Body of pancreas (tissue), 4 donors: ENCODE measurements at regions not wholly inside any gene's neighbourhood (a gene's known extent, or its start where the extent isn't known, plus 50 kb on each side); places are given as distances from the start of the nearest gene placed in this dataset.

Source experiments
- POLR2A ChIP-seq, 3 donors: fragments of 450-650 bp; IDR thresholded peaks; one replicate each; pipeline ENCODE4 v1.6.1; 2016; ENCODE audit warnings: antibody characterized with exemption in 3 of 3, mild to moderate bottlenecking in 2 of 3
- TF ChIP-seq, protein P1 (sequence below), 7 experiments: fragments of 450-650 bp in 4 of 7; fragments of 200-600 bp in 3 of 7; sonication (generic) in 3 of 7; IDR thresholded peaks; one replicate each; pipeline ENCODE4 v1.5.1; 2016 to 2019; ENCODE audit warnings: antibody characterized with exemption in 7 of 7

DNA sequence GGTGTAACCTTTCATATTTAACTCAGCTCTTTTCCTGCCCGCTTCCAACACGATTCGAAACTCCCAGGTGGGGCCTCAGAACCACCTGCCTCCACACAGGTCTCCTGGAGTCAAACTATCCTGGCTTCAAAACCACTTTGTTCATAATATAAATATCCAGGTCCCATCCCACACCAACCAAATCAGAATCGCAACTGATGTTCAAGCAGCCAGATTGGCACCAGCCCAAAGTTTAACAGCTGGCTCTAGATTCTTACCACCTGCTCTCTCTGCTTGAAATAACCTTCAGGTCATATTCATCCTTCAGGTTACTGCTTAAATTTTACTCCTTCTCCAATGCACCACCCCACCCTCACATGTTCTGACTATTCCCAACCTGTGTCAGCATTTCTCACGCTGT lies 231.4 kb upstream of the TRPM3 start:
- TF ChIP-seq POLR2A (IDR thresholded peaks at IDR 0.05): no peak
- TF ChIP-seq, protein P1, sequence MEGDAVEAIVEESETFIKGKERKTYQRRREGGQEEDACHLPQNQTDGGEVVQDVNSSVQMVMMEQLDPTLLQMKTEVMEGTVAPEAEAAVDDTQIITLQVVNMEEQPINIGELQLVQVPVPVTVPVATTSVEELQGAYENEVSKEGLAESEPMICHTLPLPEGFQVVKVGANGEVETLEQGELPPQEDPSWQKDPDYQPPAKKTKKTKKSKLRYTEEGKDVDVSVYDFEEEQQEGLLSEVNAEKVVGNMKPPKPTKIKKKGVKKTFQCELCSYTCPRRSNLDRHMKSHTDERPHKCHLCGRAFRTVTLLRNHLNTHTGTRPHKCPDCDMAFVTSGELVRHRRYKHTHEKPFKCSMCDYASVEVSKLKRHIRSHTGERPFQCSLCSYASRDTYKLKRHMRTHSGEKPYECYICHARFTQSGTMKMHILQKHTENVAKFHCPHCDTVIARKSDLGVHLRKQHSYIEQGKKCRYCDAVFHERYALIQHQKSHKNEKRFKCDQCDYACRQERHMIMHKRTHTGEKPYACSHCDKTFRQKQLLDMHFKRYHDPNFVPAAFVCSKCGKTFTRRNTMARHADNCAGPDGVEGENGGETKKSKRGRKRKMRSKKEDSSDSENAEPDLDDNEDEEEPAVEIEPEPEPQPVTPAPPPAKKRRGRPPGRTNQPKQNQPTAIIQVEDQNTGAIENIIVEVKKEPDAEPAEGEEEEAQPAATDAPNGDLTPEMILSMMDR (IDR thresholded peaks at IDR 0.05): no peak
